GM12878 (cell line): ENCODE measurements at regions not wholly inside any gene's neighbourhood (a gene's known extent, or its start where the extent isn't known, plus 50 kb on each side); places are given as distances from the start of the nearest gene placed in this dataset.

Experiments
- ATAC-seq: fragments of 200-7000 bp; cut with Tn5 transposase; 3 replicates; pipeline ENCODE4 v1.9.1; 2020; ENCODE audit warnings: mild to moderate bottlenecking, moderate library complexity
- BruUV-seq: library from RNA; stranded (reverse); fragments of 400-500 nt; replicated peaks from 2 replicates; lab custom pipeline; 2021; lab: Mats Ljungman, UMichigan
- CTCF ChIA-PET: fragments of 300-600 bp; sonication (Branson Sonifier 250); formaldehyde crosslinking; extraction: SDS; loops from one replicate; lab custom pipeline; 2021; ENCODE audit warnings: inconsistent platforms; lab: Yijun Ruan, JAX
- POLR2A ChIA-PET: fragments of 350-600 bp; formaldehyde crosslinking; extraction: SDS; loops from one replicate; lab custom pipeline; 2021; ENCODE audit warnings: inconsistent platforms; lab: Charles Lee
- RAD21 ChIA-PET: fragments of 300-600 bp; sonication (Branson Sonifier 250); formaldehyde crosslinking; loops from one replicate; lab custom pipeline; 2023; ENCODE audit warnings: antibody characterized with exemption; ENCODE audit not compliant: unreplicated experiment; lab: Charles Lee
- SMC1A ChIA-PET: fragments of 300-600 bp; sonication (Branson Sonifier 250); formaldehyde crosslinking; loops from one replicate; lab custom pipeline; 2023; ENCODE audit not compliant: unreplicated experiment, uncharacterized antibody; lab: Charles Lee
- DNase-seq: peaks from one replicate; pipeline ENCODE4 v3.0.0-alpha.2; 2011; ENCODE audit warnings: low read depth, low spot score
- FAIRE-seq: peaks from 3 replicates; lab custom pipeline; 2011; peaks lifted over from hg19 to GRCh38; lab: Jason Lieb, UNC
- H2AFZ ChIP-seq: 2 replicates; pipeline ENCODE4 v1.6.0; 2011; ENCODE audit warnings: low read depth, low read length, control low read depth; ENCODE audit not compliant: control insufficient read depth
- H3K27ac ChIP-seq: 2 replicates; pipeline ENCODE4 v1.5.1; 2011; ENCODE audit warnings: control low read depth; ENCODE audit not compliant: control insufficient read depth, insufficient read depth
- H3K27me3 ChIP-seq, 2 experiments: replicated peaks in 1 of 2; 2 replicates each; pipeline versions ENCODE4 v1.6.0 to v1.6.1; 2011; ENCODE audit warnings: low read length in 1 of 2; ENCODE audit not compliant: control insufficient read depth in 2 of 2, insufficient read depth in 2 of 2
- H3K36me3 ChIP-seq, 2 experiments: 2 replicates each; pipeline ENCODE4 v1.5.1; 2011; ENCODE audit warnings: low read length in 1 of 2; ENCODE audit not compliant: control insufficient read depth in 2 of 2, insufficient read depth in 2 of 2
- H3K4me1 ChIP-seq: 2 replicates; pipeline ENCODE4 v1.6.1; 2011; ENCODE audit warnings: mild to moderate bottlenecking, low read length, moderate library complexity, mixed read lengths; ENCODE audit not compliant: control insufficient read depth, insufficient read depth
- H3K4me2 ChIP-seq: 2 replicates; pipeline ENCODE4 v1.6.0; 2011; ENCODE audit warnings: control low read depth; ENCODE audit not compliant: control insufficient read depth, insufficient read depth
- H3K4me3 ChIP-seq: fragments of 200-600 bp; sonication (generic); 2 replicates; pipeline ENCODE4 v1.5.1; 2016
- H3K79me2 ChIP-seq: 2 replicates; pipeline ENCODE4 v1.6.0; 2011; ENCODE audit warnings: low read length; ENCODE audit not compliant: control insufficient read depth, insufficient read depth
- H3K9ac ChIP-seq: 2 replicates; pipeline ENCODE4 v1.8.0; 2011; ENCODE audit warnings: low read length, control low read depth, mixed read lengths; ENCODE audit not compliant: control insufficient read depth, insufficient read depth
- H3K9me3 ChIP-seq: replicated peaks from 3 replicates; pipeline ENCODE4 v1.5.1; 2011; ENCODE audit warnings: mild to moderate bottlenecking, low read length; ENCODE audit not compliant: control insufficient read depth, insufficient read depth
- H4K20me1 ChIP-seq: 2 replicates; pipeline ENCODE4 v1.6.0; 2011; ENCODE audit not compliant: control insufficient read depth, insufficient read depth
- ATF7 ChIP-seq: fragments of 450-650 bp; IDR thresholded peaks from 2 replicates; pipeline ENCODE4 v1.6.1; 2016; ENCODE audit warnings: low read depth, mild to moderate bottlenecking
- BRCA1 ChIP-seq: IDR thresholded peaks from 2 replicates; pipeline ENCODE4 v1.6.1; 2011; ENCODE audit warnings: low read depth, low read length, improper control_type of control experiment
- CBFB ChIP-seq: IDR thresholded peaks from 2 replicates; pipeline ENCODE4 v1.6.1; 2016; ENCODE audit warnings: antibody characterized with exemption, low read depth
- CHD2 ChIP-seq: IDR thresholded peaks from 2 replicates; pipeline ENCODE4 v1.6.1; 2011; ENCODE audit warnings: low read depth, low read length, improper control_type of control experiment, borderline replicate concordance
- EGR1 ChIP-seq, 2 experiments: IDR thresholded peaks; 1 replicate in 1 of 2; 2 replicates in 1 of 2; pipeline ENCODE4 v1.6.1; 2011 to 2012; ENCODE audit warnings: low read depth in 2 of 2, low read length in 2 of 2, borderline replicate concordance in 1 of 2, mild to moderate bottlenecking in 1 of 2, moderate library complexity in 1 of 2
- IRF4 ChIP-seq: IDR thresholded peaks from 2 replicates; pipeline ENCODE4 v1.6.1; 2011; ENCODE audit warnings: low read depth, low read length
- MYB ChIP-seq: fragments of 150-350 bp; IDR thresholded peaks from 2 replicates; pipeline ENCODE4 v1.6.1; 2014; ENCODE audit warnings: mild to moderate bottlenecking, low read depth, low read length, borderline replicate concordance
- NFIC ChIP-seq: IDR thresholded peaks from 2 replicates; pipeline ENCODE4 v1.6.1; 2012; ENCODE audit warnings: low read depth, mild to moderate bottlenecking, inconsistent platforms, low read length, moderate library complexity
- RAD51 ChIP-seq: fragments of 450-650 bp; IDR thresholded peaks from 2 replicates; pipeline ENCODE4 v1.6.1; 2016; ENCODE audit warnings: moderate library complexity, mild to moderate bottlenecking, inconsistent platforms
- RCOR1 ChIP-seq: conservative IDR thresholded peaks from 2 replicates; pipeline ENCODE4 v1.6.1; 2012; ENCODE audit warnings: low read depth, low read length, improper control_type of control experiment
- TAF1 ChIP-seq: IDR thresholded peaks from 2 replicates; pipeline ENCODE4 v1.6.1; 2011; ENCODE audit warnings: mild to moderate bottlenecking, low read depth, low read length, borderline replicate concordance
- YBX1 ChIP-seq: fragments of 450-650 bp; IDR thresholded peaks from 2 replicates; pipeline ENCODE4 v1.6.1; 2016; ENCODE audit warnings: antibody characterized with exemption
- ZNF384 ChIP-seq: IDR thresholded peaks from 2 replicates; pipeline ENCODE4 v1.6.1; 2012; ENCODE audit warnings: low read depth, mild to moderate bottlenecking, low read length, improper control_type of control experiment, borderline replicate concordance
- WGBS: methylation state at CpG from one replicate; pipeline ENCODE4 v1.1.6; 2016; ENCODE audit warnings: low lambda C conversion rate; ENCODE audit not compliant: insufficient replicate concordance, insufficient coverage; ENCODE audit errors: missing lambda C conversion rate; 5-methylcytosine and 5-hydroxymethylcytosine counted together
- in situ Hi-C: fragments of 300-500 bp; cut with MboI; formaldehyde crosslinking; loops from 9 replicates; pipeline ENCODE4 v1.14.3; 2018; ENCODE audit warnings: mixed read lengths
- intact Hi-C: fragments of 100-400 bp; cut with micrococcal nuclease; formaldehyde crosslinking; loops from one replicate; pipeline ENCODE4 v1.14.2; 2022; ENCODE audit not compliant: unreplicated experiment
- TF ChIP-seq, protein P1 (sequence below): fragments of 450-650 bp; IDR thresholded peaks from 2 replicates; pipeline ENCODE4 v1.6.1; 2017; ENCODE audit warnings: mild to moderate bottlenecking, low read depth, inconsistent platforms; ENCODE audit not compliant: poor library complexity, severe bottlenecking
- TF ChIP-seq, protein P2 (sequence below): IDR thresholded peaks from 2 replicates; pipeline ENCODE4 v1.6.1; 2012; ENCODE audit warnings: low read depth, low read length, improper control_type of control experiment
- TF ChIP-seq, protein P3 (sequence below): IDR thresholded peaks from 2 replicates; pipeline ENCODE4 v1.6.1; 2011; ENCODE audit warnings: low read depth, mild to moderate bottlenecking, low read length, moderate library complexity, borderline replicate concordance; ENCODE audit errors: extremely low read depth

DNA sequence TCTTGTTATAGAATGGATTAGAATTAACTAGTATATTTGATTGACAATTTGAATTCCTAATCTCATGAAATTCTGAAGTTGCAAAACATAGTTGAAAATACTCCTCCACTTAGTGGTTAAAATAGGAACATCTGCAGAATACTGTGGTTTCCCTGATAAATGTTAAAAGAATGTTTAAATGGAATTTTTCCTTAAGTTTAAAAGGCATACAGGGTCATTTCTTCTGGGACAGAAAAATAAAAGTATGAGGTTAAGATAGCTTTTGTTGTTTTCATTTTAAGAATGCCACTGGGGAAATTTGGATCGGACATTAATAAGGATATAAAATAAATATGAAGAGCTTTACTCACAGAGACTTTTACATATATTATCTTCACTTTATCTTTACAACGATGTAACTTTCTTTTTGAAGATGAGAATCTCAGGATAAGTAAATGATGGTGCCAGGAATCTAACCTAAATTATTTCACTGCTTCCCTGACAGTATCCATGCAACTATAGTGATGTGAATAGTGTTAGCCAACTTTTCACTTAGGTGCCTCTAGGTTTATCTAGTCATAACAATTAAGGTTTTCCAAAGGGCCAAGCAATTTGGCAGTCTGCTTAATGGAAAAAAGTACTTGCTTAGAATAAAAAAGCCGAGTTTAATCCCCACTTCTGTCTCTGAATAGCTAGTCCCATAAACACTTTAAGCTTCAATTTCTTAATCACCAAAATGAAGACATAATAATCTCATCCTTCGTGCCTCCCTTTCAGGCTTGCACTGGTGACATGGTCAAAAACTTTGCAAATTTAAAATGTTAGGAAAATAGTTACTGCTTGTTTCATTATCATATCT lies 151.8 kb upstream of the STK17B start:
- FAIRE-seq: no peak
- POLR2A ChIA-PET: no interaction called here

DNA sequence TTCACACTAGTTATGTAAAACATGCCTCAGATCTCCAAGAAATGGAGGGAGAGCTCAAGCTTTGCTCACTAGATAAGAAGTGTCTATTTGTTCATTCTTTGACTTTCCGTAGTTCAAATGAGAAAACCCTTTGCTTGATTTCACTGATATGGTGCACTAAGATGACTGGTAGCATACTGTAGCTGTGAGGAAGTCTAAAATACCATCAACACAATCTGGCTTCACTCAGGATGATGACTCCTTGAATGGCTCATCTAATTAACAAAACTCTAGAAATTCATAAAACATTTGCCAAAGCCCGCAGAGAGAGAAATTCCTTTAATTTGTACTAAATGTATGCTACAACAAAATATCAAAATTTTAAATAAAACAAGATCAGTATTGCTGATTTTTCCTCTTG lies 152.8 kb upstream of the STK17B start:
- H3K4me2 ChIP-seq: no peak overlapping the region
- no peak for ATAC-seq
- intact Hi-C loops: no loop called here
- TF ChIP-seq, protein P1, sequence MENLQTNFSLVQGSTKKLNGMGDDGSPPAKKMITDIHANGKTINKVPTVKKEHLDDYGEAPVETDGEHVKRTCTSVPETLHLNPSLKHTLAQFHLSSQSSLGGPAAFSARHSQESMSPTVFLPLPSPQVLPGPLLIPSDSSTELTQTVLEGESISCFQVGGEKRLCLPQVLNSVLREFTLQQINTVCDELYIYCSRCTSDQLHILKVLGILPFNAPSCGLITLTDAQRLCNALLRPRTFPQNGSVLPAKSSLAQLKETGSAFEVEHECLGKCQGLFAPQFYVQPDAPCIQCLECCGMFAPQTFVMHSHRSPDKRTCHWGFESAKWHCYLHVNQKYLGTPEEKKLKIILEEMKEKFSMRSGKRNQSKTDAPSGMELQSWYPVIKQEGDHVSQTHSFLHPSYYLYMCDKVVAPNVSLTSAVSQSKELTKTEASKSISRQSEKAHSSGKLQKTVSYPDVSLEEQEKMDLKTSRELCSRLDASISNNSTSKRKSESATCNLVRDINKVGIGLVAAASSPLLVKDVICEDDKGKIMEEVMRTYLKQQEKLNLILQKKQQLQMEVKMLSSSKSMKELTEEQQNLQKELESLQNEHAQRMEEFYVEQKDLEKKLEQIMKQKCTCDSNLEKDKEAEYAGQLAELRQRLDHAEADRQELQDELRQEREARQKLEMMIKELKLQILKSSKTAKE: no peak
- TF ChIP-seq CHD2 (no peak), NFIC (no peak), RCOR1 (no peak), BRCA1 (no peak), TAF1 (no peak), EGR1 (IDR thresholded peaks at IDR 0.05; ENCODE audit: borderline replicate concordance in 1 of 2, low read depth in 2 of 2, low read length in 2 of 2) (no peak), YBX1 (no peak), CBFB (no peak), RAD51 (no peak)
- TF ChIP-seq, protein P2, sequence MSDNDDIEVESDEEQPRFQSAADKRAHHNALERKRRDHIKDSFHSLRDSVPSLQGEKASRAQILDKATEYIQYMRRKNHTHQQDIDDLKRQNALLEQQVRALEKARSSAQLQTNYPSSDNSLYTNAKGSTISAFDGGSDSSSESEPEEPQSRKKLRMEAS: no peak

More for the DNA sequence above, 151.8 kb upstream of the STK17B start:
- DNase-seq: no peak
- RAD21 ChIA-PET: no interaction called here
- CTCF ChIA-PET: interaction anchor here (1.3 to 2.1 kb wide), 4 partner anchors 14 to 245 kb away, joined by 4 to 7 read pairs (median 6); no protein-coding TSS in a partner anchor
- SMC1A ChIA-PET: interaction anchor here (0.9 to 2.6 kb wide), 6 partner anchors 9 to 246 kb away, joined by 3 to 7 read pairs (median 4); no protein-coding TSS in a partner anchor
- no TSS peak for BruUV-seq
- 30% methylated on average over 4 of the region's 4 CpGs for WGBS
- no peak for ATAC-seq
- Histone ChIP-seq H3K27me3 (no peaks in the 10 kb centered on the region), H3K9ac (no peak overlapping the region), H3K4me1 (no peaks in the 10 kb centered on the region), H3K4me2 (no peak overlapping the region), H3K27ac (no peak overlapping the region), H4K20me1 (no peaks in the 10 kb centered on the region), H3K9me3 (no peaks in the 10 kb centered on the region), H3K36me3 (peaks cover 8 to 22% of the 10 kb centered on the region in 2 experiments), H3K79me2 (no peaks in the 10 kb centered on the region), H3K4me3 (no peak overlapping the region), H2AFZ (no peak overlapping the region)
- TF ChIP-seq TAF1: no peak
- TF ChIP-seq, protein P3, sequence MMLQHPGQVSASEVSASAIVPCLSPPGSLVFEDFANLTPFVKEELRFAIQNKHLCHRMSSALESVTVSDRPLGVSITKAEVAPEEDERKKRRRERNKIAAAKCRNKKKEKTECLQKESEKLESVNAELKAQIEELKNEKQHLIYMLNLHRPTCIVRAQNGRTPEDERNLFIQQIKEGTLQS: no peak
- no peak for TF ChIP-seq IRF4
- no peak for TF ChIP-seq MYB
- no peak for TF ChIP-seq ZNF384
- TF ChIP-seq ATF7: no peak
- intact Hi-C loops (no loop called here), in situ Hi-C loops (no loop called here)

More for the DNA sequence above, 152.8 kb upstream of the STK17B start:
- no peaks in the 10 kb centered on the region for H3K79me2 ChIP-seq
- RAD21 ChIA-PET: interaction anchor here (0.6 to 1.1 kb wide), 3 partner anchors 41 to 129 kb away, joined by 3 to 4 read pairs (median 3); no protein-coding TSS in a partner anchor
- 50% methylated on average over 2 of the region's 2 CpGs for WGBS
- SMC1A ChIA-PET: interaction anchor here (1.4 to 2.6 kb wide), 4 partner anchors 8 to 247 kb away, joined by 4 to 7 read pairs (median 4); no protein-coding TSS in a partner anchor
- no peak for FAIRE-seq
- no peak for DNase-seq
- no peak overlapping the region for H3K9ac ChIP-seq
- POLR2A ChIA-PET: no interaction called here
- CTCF ChIA-PET: interaction anchor here (1.6 to 2.1 kb wide), 3 partner anchors 13 to 246 kb away, joined by 4 to 7 read pairs (median 7); no protein-coding TSS in a partner anchor
- no peak overlapping the region for H2AFZ ChIP-seq
- BruUV-seq: no TSS peak
- H3K36me3 ChIP-seq: peaks cover 2 to 14% of the 10 kb centered on the region in 2 experiments; a peak in 3 of 4 replicates
- H3K4me1 ChIP-seq: no peaks in the 10 kb centered on the region
- H4K20me1 ChIP-seq: no peaks in the 10 kb centered on the region
- H3K9me3 ChIP-seq: no peaks in the 10 kb centered on the region
- in situ Hi-C loops: no loop called here
- no peak overlapping the region for H3K27ac ChIP-seq
- no peak overlapping the region for H3K4me3 ChIP-seq
- H3K27me3 ChIP-seq: no peaks in the 10 kb centered on the region
